22Rv1 (cell line): ENCODE measurements at regions not wholly inside any gene's neighbourhood (a gene's known extent, or its start where the extent isn't known, plus 50 kb on each side); places are given as distances from the start of the nearest gene placed in this dataset.

Source experiments
- CTCF ChIP-seq: fragments of 450-650 bp; IDR thresholded peaks from 2 replicates; pipeline ENCODE4 v1.5.1; 2017; ENCODE audit warnings: mild to moderate bottlenecking
- ZFX ChIP-seq: fragments of 450-650 bp; IDR thresholded peaks from 2 replicates; pipeline ENCODE4 v1.6.1; 2017; ENCODE audit warnings: antibody characterized with exemption, borderline replicate concordance

- TF ChIP-seq CTCF (no peak), ZFX (no peak)
These were observed 393.0 kb upstream of the KIRREL3 start for GRCh38 chr11:127393460-127393997.
